Spinal cord (tissue), 9 donors: ENCODE measurements at regions not wholly inside any gene's neighbourhood (a gene's known extent, or its start where the extent isn't known, plus 50 kb on each side); places are given as distances from the start of the nearest gene placed in this dataset.
A peak's percentile ranks its signal among the peaks of the same experiment; 100 is the strongest.

Source experiments
- DNase-seq, 6 donors: peaks; one replicate each; pipeline versions ENCODE4 v3.0.0 to v3.0.0-alpha.2; 2013 to 2015; ENCODE audit warnings: low spot score in 6 of 6, low read depth in 4 of 6
- H3K27ac ChIP-seq: one replicate; pipeline ENCODE4 v1.5.1; 2013; ENCODE audit warnings: low read depth, low read length, control low read depth
- H3K27me3 ChIP-seq: one replicate; pipeline ENCODE4 v1.6.1; 2013; ENCODE audit warnings: low read length; ENCODE audit not compliant: control insufficient read depth, insufficient read depth
- H3K36me3 ChIP-seq: one replicate; pipeline ENCODE4 v1.6.1; 2013; ENCODE audit warnings: low read length; ENCODE audit not compliant: control insufficient read depth, insufficient read depth
- H3K4me1 ChIP-seq: one replicate; pipeline ENCODE4 v1.6.1; 2013; ENCODE audit warnings: low read length; ENCODE audit not compliant: control insufficient read depth, insufficient read depth
- H3K4me3 ChIP-seq: one replicate; pipeline ENCODE4 v1.5.1; 2013; ENCODE audit warnings: low read depth, low read length, control low read depth
- H3K9me3 ChIP-seq: one replicate; pipeline ENCODE4 v1.6.1; 2013; ENCODE audit warnings: low read length; ENCODE audit not compliant: control insufficient read depth, insufficient read depth
- WGBS: methylation state at CpG from one replicate; pipeline ENCODE4 v1.1.5; 2013; ENCODE audit warnings: missing lambda C conversion rate; ENCODE audit not compliant: insufficient coverage; 5-methylcytosine and 5-hydroxymethylcytosine counted together
- donor health status: healthy.

GRCh38 chr12:92008345-92008744, 137.3 kb downstream of the BTG1 start:
- Histone ChIP-seq H3K4me3 (no peak overlapping the region), H3K36me3 (no peaks in the 10 kb centered on the region), H3K4me1 (no peaks in the 10 kb centered on the region), H3K27ac (no peak overlapping the region), H3K27me3 (no peaks in the 10 kb centered on the region), H3K9me3 (no peaks in the 10 kb centered on the region)
- 90% methylated on average over 3 of the region's 5 CpGs for WGBS
- DNase-seq: no peak

GRCh38 chr12:92007787-92008186, 137.9 kb downstream of the BTG1 start:
- no peak overlapping the region for H3K4me3 ChIP-seq
- no peaks in the 10 kb centered on the region for H3K27me3 ChIP-seq
- H3K36me3 ChIP-seq: no peaks in the 10 kb centered on the region
- no peaks in the 10 kb centered on the region for H3K4me1 ChIP-seq
- H3K27ac ChIP-seq: no peak overlapping the region
- no peak for DNase-seq
- no peaks in the 10 kb centered on the region for H3K9me3 ChIP-seq
- 83% methylated on average over 2 of the region's 9 CpGs for WGBS

- Histone ChIP-seq H3K27me3 (no peaks in the 10 kb centered on the region), H3K36me3 (no peaks in the 10 kb centered on the region), H3K27ac (no peak overlapping the region), H3K4me1 (no peaks in the 10 kb centered on the region), H3K4me3 (no peak overlapping the region), H3K9me3 (no peaks in the 10 kb centered on the region)
- DNase-seq: no peak
- WGBS: 72% methylated on average over 2 of the region's 3 CpGs
Measured at GRCh38 chr12:92003701-92004100, 141.9 kb downstream of the BTG1 start.

GRCh38 chr12:92002673-92003382, 142.8 kb downstream of the BTG1 start:
- no peaks in the 10 kb centered on the region for H3K36me3 ChIP-seq
- H3K9me3 ChIP-seq: no peaks in the 10 kb centered on the region
- H3K27ac ChIP-seq: no peak overlapping the region
- no peaks in the 10 kb centered on the region for H3K4me1 ChIP-seq
- H3K4me3 ChIP-seq: no peak overlapping the region
- H3K27me3 ChIP-seq: no peaks in the 10 kb centered on the region
- 65% methylated on average over 2 of the region's 5 CpGs for WGBS
- DNase-seq: peak in 2 of 6 donors; percentile 47 to 52

GRCh38 chr12:92002195-92002649, 143.4 kb downstream of the BTG1 start:
- Histone ChIP-seq H3K9me3 (no peaks in the 10 kb centered on the region), H3K4me1 (no peaks in the 10 kb centered on the region), H3K4me3 (no peak overlapping the region), H3K36me3 (no peaks in the 10 kb centered on the region), H3K27ac (no peak overlapping the region), H3K27me3 (no peaks in the 10 kb centered on the region)
- WGBS: no CpG with 5 or more reads among the region's 1 CpG
- DNase-seq: no peak

- H3K4me1 ChIP-seq: no peaks in the 10 kb centered on the region
- no peak for DNase-seq
- no peaks in the 10 kb centered on the region for H3K9me3 ChIP-seq
- no peak overlapping the region for H3K27ac ChIP-seq
- H3K36me3 ChIP-seq: no peaks in the 10 kb centered on the region
- no peaks in the 10 kb centered on the region for H3K27me3 ChIP-seq
- WGBS: no CpG with 5 or more reads among the region's 2 CpGs
- H3K4me3 ChIP-seq: no peak overlapping the region
Measured at GRCh38 chr12:92000597-92000996, 145.0 kb downstream of the BTG1 start.

- H3K4me1 ChIP-seq: no peaks in the 10 kb centered on the region
- H3K4me3 ChIP-seq: no peak overlapping the region
- H3K36me3 ChIP-seq: no peaks in the 10 kb centered on the region
- DNase-seq: no peak
- no peaks in the 10 kb centered on the region for H3K9me3 ChIP-seq
- H3K27me3 ChIP-seq: no peaks in the 10 kb centered on the region
- no peak overlapping the region for H3K27ac ChIP-seq
- WGBS: no CpG with 5 or more reads among the region's 1 CpG
Measured at GRCh38 chr12:91999823-92000222, 145.8 kb downstream of the BTG1 start.

- no peak overlapping the region for H3K4me3 ChIP-seq
- H3K9me3 ChIP-seq: no peaks in the 10 kb centered on the region
- WGBS: 92% methylated on average over 1 of the region's 2 CpGs
Measured at GRCh38 chr12:91998316-91998715, 147.3 kb downstream of the BTG1 start.

GRCh38 chr12:91994208-91994797, 151.3 kb downstream of the BTG1 start:
- Histone ChIP-seq H3K4me3 (no peak overlapping the region), H3K36me3 (no peaks in the 10 kb centered on the region), H3K9me3 (no peaks in the 10 kb centered on the region), H3K4me1 (no peaks in the 10 kb centered on the region), H3K27ac (no peak overlapping the region), H3K27me3 (no peaks in the 10 kb centered on the region)
- DNase-seq: peak in 2 of 6 donors; percentile 54 to 65
- 43% methylated on average over 2 of the region's 5 CpGs for WGBS

More at GRCh38 chr12:91998316-91998715, 147.3 kb downstream of the BTG1 start:
- Histone ChIP-seq H3K27ac (no peak overlapping the region), H3K36me3 (no peaks in the 10 kb centered on the region), H3K4me1 (no peaks in the 10 kb centered on the region), H3K27me3 (no peaks in the 10 kb centered on the region)
- no peak for DNase-seq
